RWPE1 (cell line): ENCODE measurements at regions not wholly inside any gene's neighbourhood (a gene's known extent, or its start where the extent isn't known, plus 50 kb on each side); places are given as distances from the start of the nearest gene placed in this dataset.

Source experiments
- CTCF ChIA-PET: fragments of 350-600 bp; sonication (Branson Sonifier 250); formaldehyde crosslinking; extraction: SDS; loops from one replicate; lab custom pipeline; 2021; lab: Yijun Ruan, JAX
- POLR2A ChIA-PET: fragments of 400-600 bp; formaldehyde crosslinking; extraction: SDS; loops from one replicate; lab custom pipeline; 2020; ENCODE audit warnings: antibody characterized with exemption; ENCODE audit not compliant: low non-redundant PET; lab: Yijun Ruan, JAX
- DNase-seq: peaks from one replicate; pipeline ENCODE4 v3.0.0; 2012; ENCODE audit warnings: low spot score
- H3K27ac ChIP-seq: fragments of 450-650 bp; 2 replicates; pipeline ENCODE4 v1.5.1; 2017
- CTCF ChIP-seq: fragments of 450-650 bp; conservative IDR thresholded peaks from 2 replicates; pipeline ENCODE4 v1.5.1; 2017; ENCODE audit warnings: low read depth, mild to moderate bottlenecking

GRCh38 chr14:87073880-87074570 lies 919.0 kb downstream of the GALC start:
- no peak for DNase-seq
- POLR2A ChIA-PET, result no interaction called here
- H3K27ac ChIP-seq, result no peak overlapping the region
- TF ChIP-seq CTCF, result no peak
- CTCF ChIA-PET, result no interaction called here

- DNase-seq, result no peak
- no peak for TF ChIP-seq CTCF
- ChIA-PET POLR2A (no interaction called here), CTCF (no interaction called here)
- H3K27ac ChIP-seq, result no peak overlapping the region
Observed at GRCh38 chr14:87067591-87067990, 925.4 kb downstream of the GALC start.

- H3K27ac ChIP-seq, result no peak overlapping the region
- TF ChIP-seq CTCF, result no peak
- CTCF ChIA-PET, result no interaction called here
- POLR2A ChIA-PET, result no interaction called here
- DNase-seq, result no peak
Observed at GRCh38 chr14:87067061-87067460, 925.9 kb downstream of the GALC start.

GRCh38 chr14:87066221-87066817 lies 926.7 kb downstream of the GALC start:
- peak; percentile 9 for DNase-seq
- TF ChIP-seq CTCF, result peak; percentile 49
- no peak overlapping the region for H3K27ac ChIP-seq
- ChIA-PET POLR2A (no interaction called here), CTCF (no interaction called here)

- CTCF ChIA-PET, result no interaction called here
- DNase-seq, result no peak
- TF ChIP-seq CTCF, result no peak
- POLR2A ChIA-PET, result no interaction called here
- no peak overlapping the region for H3K27ac ChIP-seq
Observed at GRCh38 chr14:87065366-87065765, 927.6 kb downstream of the GALC start.

- no peak for TF ChIP-seq CTCF
- DNase-seq, result no peak
- ChIA-PET CTCF (interaction anchor here (0.5 kb wide), 1 partner anchor 182 kb away, joined by 3 read pairs; no protein-coding TSS in a partner anchor), POLR2A (no interaction called here)
- no peak overlapping the region for H3K27ac ChIP-seq
Observed at GRCh38 chr14:87063181-87063580, 929.8 kb downstream of the GALC start.
